ENCODE measurements at regions not wholly inside any gene's neighbourhood (a gene's known extent, or its start where the extent isn't known, plus 50 kb on each side); places are given as distances from the start of the nearest gene placed in this dataset.

- peaks cover 22% of the 10 kb centered on the region for H3K36me3 Mint-ChIP-seq (ENCODE audit: low read depth)
- H2AFZ ChIP-seq, result peak overlapping the region; percentile 72; the same call in 1 of the 2 replicates
- ATAC-seq, result no peak
Observed at GRCh38 chr21:17688912-17689874, 76.5 kb upstream of the BTG3 start.

GRCh38 chr21:17682924-17683323 lies 70.2 kb upstream of the BTG3 start:
- Mint-ChIP-seq H3K4me1 (no peaks in the 10 kb centered on the region), H3K27me3 (ENCODE audit: insufficient read depth, low read depth, poor library complexity) (no peaks in the 10 kb centered on the region), H3K27ac (no peak overlapping the region), H3K36me3 (ENCODE audit: low read depth) (peaks cover 4% of the 10 kb centered on the region; the same call in 1 of the 3 replicates), H3K9me3 (peaks cover 25% of the 10 kb centered on the region), H3K4me3 (no peak overlapping the region)
- no peak for TF ChIP-seq CREB1 (CRISPR knock-in tag; IDR thresholded peaks at IDR 0.05; ENCODE audit: low read depth)
- TF ChIP-seq ZNF114 (CRISPR knock-in tag; IDR thresholded peaks at IDR 0.05), result no peak
- TF ChIP-seq POLR2AphosphoS5 (IDR thresholded peaks at IDR 0.05; ENCODE audit: low read depth), result no peak
- TF ChIP-seq ETS1 (IDR thresholded peaks at IDR 0.05), result no peak
- TF ChIP-seq ZNF331 (CRISPR knock-in tag; IDR thresholded peaks at IDR 0.05; ENCODE audit: low read depth), result no peak
- TF ChIP-seq NANOG (IDR thresholded peaks at IDR 0.05; ENCODE audit: borderline replicate concordance), result no peak
- no peak for TF ChIP-seq STAT1 (IDR thresholded peaks at IDR 0.05; ENCODE audit: unreplicated experiment)
- Histone ChIP-seq H3K4me3 (no peak overlapping the region), H3K27me3 (ENCODE audit: insufficient read depth) (no peaks in the 10 kb centered on the region), H3K79me2 (replicated peaks; ENCODE audit: insufficient read depth) (no peaks in the 10 kb centered on the region), H3K27ac (ENCODE audit: low read depth) (no peak overlapping the region), H3F3A (replicated peaks; ENCODE audit: low read depth) (no peaks in the 10 kb centered on the region), H3K4me2 (no peak overlapping the region), H2AFZ (no peak overlapping the region), H3K36me3 (ENCODE audit: insufficient read depth) (no peaks in the 10 kb centered on the region), H3K4me1 (ENCODE audit: insufficient read depth) (no peaks in the 10 kb centered on the region), H3K9me2 (ENCODE audit: insufficient read depth) (peaks cover 8% of the 10 kb centered on the region; the same call in 1 of the 2 replicates), H4K20me1 (replicated peaks; ENCODE audit: insufficient read depth) (no peaks in the 10 kb centered on the region)
- DNase-seq (ENCODE audit: low spot score), result no peak
- ATAC-seq, result no peak

More at GRCh38 chr21:17688912-17689874, 76.5 kb upstream of the BTG3 start:
- TF ChIP-seq ZNF331 (CRISPR knock-in tag; IDR thresholded peaks at IDR 0.05; ENCODE audit: low read depth) (no peak), EZH2 (IDR thresholded peaks at IDR 0.05; ENCODE audit: low read depth, unreplicated experiment) (no peak), EZH2phosphoT487 (IDR thresholded peaks at IDR 0.05; ENCODE audit: unreplicated experiment) (no peak)
- TF ChIP-seq, protein P1, sequence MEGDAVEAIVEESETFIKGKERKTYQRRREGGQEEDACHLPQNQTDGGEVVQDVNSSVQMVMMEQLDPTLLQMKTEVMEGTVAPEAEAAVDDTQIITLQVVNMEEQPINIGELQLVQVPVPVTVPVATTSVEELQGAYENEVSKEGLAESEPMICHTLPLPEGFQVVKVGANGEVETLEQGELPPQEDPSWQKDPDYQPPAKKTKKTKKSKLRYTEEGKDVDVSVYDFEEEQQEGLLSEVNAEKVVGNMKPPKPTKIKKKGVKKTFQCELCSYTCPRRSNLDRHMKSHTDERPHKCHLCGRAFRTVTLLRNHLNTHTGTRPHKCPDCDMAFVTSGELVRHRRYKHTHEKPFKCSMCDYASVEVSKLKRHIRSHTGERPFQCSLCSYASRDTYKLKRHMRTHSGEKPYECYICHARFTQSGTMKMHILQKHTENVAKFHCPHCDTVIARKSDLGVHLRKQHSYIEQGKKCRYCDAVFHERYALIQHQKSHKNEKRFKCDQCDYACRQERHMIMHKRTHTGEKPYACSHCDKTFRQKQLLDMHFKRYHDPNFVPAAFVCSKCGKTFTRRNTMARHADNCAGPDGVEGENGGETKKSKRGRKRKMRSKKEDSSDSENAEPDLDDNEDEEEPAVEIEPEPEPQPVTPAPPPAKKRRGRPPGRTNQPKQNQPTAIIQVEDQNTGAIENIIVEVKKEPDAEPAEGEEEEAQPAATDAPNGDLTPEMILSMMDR (conservative IDR thresholded peaks at IDR 0.05; ENCODE audit: low read depth in 2 of 2), result peak; percentile 54 to 62
- H3K4me3 Mint-ChIP-seq, result no peak overlapping the region
- no peaks in the 10 kb centered on the region for H3F3A ChIP-seq (replicated peaks; ENCODE audit: low read depth)
- H3K4me1 Mint-ChIP-seq, result peaks cover 13% of the 10 kb centered on the region
- no peak overlapping the region for H3K27ac ChIP-seq (ENCODE audit: low read depth)
- H3K36me3 ChIP-seq (ENCODE audit: insufficient read depth), result 0 out of 2 replicates have a peak, but pooled peaks cover 3% of the 10 kb centered on the region
- H3K9me3 Mint-ChIP-seq, result peaks cover 40% of the 10 kb centered on the region
- no peaks in the 10 kb centered on the region for H3K79me2 ChIP-seq (replicated peaks; ENCODE audit: insufficient read depth)
- H3K27me3 ChIP-seq (ENCODE audit: insufficient read depth), result no peaks in the 10 kb centered on the region
- H4K20me1 ChIP-seq (replicated peaks; ENCODE audit: insufficient read depth), result no peaks in the 10 kb centered on the region
- H3K4me3 ChIP-seq, result no peak overlapping the region
- H3K9me2 ChIP-seq (ENCODE audit: insufficient read depth), result peaks cover 23% of the 10 kb centered on the region
- H3K27ac Mint-ChIP-seq, result no peak overlapping the region
- DNase-seq (ENCODE audit: low spot score), result peak; percentile 33
- no peaks in the 10 kb centered on the region for H3K4me1 ChIP-seq (ENCODE audit: insufficient read depth)
- H3K27me3 Mint-ChIP-seq (ENCODE audit: insufficient read depth, low read depth, poor library complexity), result peaks cover 5% of the 10 kb centered on the region
- no peak overlapping the region for H3K4me2 ChIP-seq
